NCI-H748 (cell line): ENCODE measurements at regions not wholly inside any gene's neighbourhood (a gene's known extent, or its start where the extent isn't known, plus 50 kb on each side); places are given as distances from the start of the nearest gene placed in this dataset.
A peak's percentile ranks its signal among the peaks of the same experiment; 100 is the strongest.

Experiments used
- DNase-seq: peaks from one replicate; lab custom pipeline; 2025; ENCODE audit not compliant: unreplicated experiment; lab: John Stamatoyannopoulos, UW

GRCh38 chr11:122451911-122452310 lies 203.6 kb upstream of the UBASH3B start:
- no peak for DNase-seq

- DNase-seq: peak; percentile 23
Measured at GRCh38 chr11:122441666-122442035, 213.9 kb upstream of the UBASH3B start.

- peak; percentile 41 for DNase-seq
Measured at GRCh38 chr11:122440811-122441665, 214.5 kb upstream of the UBASH3B start.

- peak; percentile 59 for DNase-seq
Measured at GRCh38 chr11:122439866-122440810, 215.4 kb upstream of the UBASH3B start.

- no peak for DNase-seq
Measured at GRCh38 chr11:122436188-122436555, 219.3 kb upstream of the UBASH3B start.

GRCh38 chr11:122435540-122436187 lies 219.9 kb upstream of the UBASH3B start:
- no peak for DNase-seq

- DNase-seq: no peak
Measured at GRCh38 chr11:122434786-122435185, 220.7 kb upstream of the UBASH3B start.

- no peak for DNase-seq
Measured at GRCh38 chr11:122430490-122430889, 225.0 kb upstream of the UBASH3B start.

- no peak for DNase-seq
Measured at GRCh38 chr11:122426073-122426472, 229.4 kb upstream of the UBASH3B start.

- no peak for DNase-seq
Measured at GRCh38 chr11:122424636-122425035, 230.9 kb upstream of the UBASH3B start.

GRCh38 chr11:122423886-122424285 lies 231.6 kb upstream of the UBASH3B start:
- DNase-seq: no peak

GRCh38 chr11:122423273-122423672 lies 232.2 kb upstream of the UBASH3B start:
- no peak for DNase-seq

GRCh38 chr11:122422682-122423081 lies 232.8 kb upstream of the UBASH3B start:
- DNase-seq: no peak

GRCh38 chr11:122421702-122422101 lies 233.8 kb upstream of the UBASH3B start:
- no peak for DNase-seq

GRCh38 chr11:122418032-122418431 lies 237.5 kb upstream of the UBASH3B start:
- DNase-seq: no peak

GRCh38 chr11:122414406-122415018 lies 241.0 kb upstream of the UBASH3B start:
- DNase-seq: no peak

GRCh38 chr11:122413677-122414076 lies 241.8 kb upstream of the UBASH3B start:
- no peak for DNase-seq

GRCh38 chr11:122412581-122412980 lies 242.9 kb upstream of the UBASH3B start:
- no peak for DNase-seq

GRCh38 chr11:122406466-122406865 lies 249.1 kb upstream of the UBASH3B start:
- no peak for DNase-seq

- DNase-seq: no peak
Measured at GRCh38 chr11:122405547-122406341, 249.8 kb upstream of the UBASH3B start.
